ENCODE measurements at regions not wholly inside any gene's neighbourhood (a gene's known extent, or its start where the extent isn't known, plus 50 kb on each side); places are given as distances from the start of the nearest gene placed in this dataset.

DNA sequence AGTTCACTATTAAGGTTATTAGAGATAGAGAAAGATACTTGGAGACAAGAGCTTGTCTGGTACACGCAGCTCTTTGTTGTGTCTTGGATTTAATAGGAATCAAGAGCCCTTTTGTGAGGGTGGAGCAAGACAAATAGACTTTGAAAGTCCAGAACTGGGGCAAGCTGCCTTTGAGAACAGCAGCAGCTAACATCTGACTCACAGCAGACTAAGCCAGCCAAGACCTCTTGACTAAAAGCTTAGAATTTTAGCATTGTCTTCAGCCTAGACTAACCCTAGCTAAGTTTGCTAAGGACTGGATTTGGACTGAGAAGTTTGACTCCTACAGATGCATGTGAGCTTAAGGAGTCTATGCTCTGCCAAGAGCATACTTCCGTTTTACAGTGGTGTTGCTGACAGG is 201.9 kb upstream of the RBM19 start:
- H3K27ac ChIP-seq = no peak overlapping the region
- no peak overlapping the region for H3K4me3 ChIP-seq (ENCODE audit: low read depth, low read length)
- no peak for DNase-seq
- no peaks in the 10 kb centered on the region for H3K36me3 ChIP-seq
- TF ChIP-seq, protein P1, sequence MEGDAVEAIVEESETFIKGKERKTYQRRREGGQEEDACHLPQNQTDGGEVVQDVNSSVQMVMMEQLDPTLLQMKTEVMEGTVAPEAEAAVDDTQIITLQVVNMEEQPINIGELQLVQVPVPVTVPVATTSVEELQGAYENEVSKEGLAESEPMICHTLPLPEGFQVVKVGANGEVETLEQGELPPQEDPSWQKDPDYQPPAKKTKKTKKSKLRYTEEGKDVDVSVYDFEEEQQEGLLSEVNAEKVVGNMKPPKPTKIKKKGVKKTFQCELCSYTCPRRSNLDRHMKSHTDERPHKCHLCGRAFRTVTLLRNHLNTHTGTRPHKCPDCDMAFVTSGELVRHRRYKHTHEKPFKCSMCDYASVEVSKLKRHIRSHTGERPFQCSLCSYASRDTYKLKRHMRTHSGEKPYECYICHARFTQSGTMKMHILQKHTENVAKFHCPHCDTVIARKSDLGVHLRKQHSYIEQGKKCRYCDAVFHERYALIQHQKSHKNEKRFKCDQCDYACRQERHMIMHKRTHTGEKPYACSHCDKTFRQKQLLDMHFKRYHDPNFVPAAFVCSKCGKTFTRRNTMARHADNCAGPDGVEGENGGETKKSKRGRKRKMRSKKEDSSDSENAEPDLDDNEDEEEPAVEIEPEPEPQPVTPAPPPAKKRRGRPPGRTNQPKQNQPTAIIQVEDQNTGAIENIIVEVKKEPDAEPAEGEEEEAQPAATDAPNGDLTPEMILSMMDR (IDR thresholded peaks at IDR 0.05; ENCODE audit: low read depth, low read length) = no peak
- no peaks in the 10 kb centered on the region for H3K9me3 ChIP-seq (ENCODE audit: severe bottlenecking)
- H3K27me3 ChIP-seq (ENCODE audit: insufficient read depth, low read depth, severe bottlenecking) = peaks cover 89% of the 10 kb centered on the region

DNA sequence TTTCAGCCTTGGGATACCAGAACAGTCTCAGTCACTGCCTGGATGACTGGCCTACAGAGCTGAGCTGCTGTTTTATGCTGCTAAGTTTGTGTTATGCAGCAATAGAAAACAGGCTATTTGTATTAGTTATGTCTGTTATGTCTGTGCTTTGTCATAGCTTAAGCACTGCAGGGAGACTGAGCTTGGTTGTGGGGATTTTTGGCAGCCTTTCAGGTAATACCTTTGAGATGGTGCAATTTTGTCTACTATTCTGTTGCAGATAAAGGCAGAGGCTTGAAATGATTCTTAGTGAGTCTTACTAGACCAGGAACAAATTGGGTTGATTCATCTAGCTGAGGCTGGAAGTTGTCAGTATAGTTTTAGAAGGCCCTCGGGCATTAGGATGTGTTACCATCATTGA is 201.3 kb upstream of the RBM19 start:
- H3K36me3 ChIP-seq = no peaks in the 10 kb centered on the region
- TF ChIP-seq, protein P1 (IDR thresholded peaks at IDR 0.05; ENCODE audit: low read depth, low read length) = no peak
- no peak for DNase-seq
- H3K27ac ChIP-seq = no peak overlapping the region
- no peaks in the 10 kb centered on the region for H3K9me3 ChIP-seq (ENCODE audit: severe bottlenecking)
- H3K27me3 ChIP-seq (ENCODE audit: insufficient read depth, low read depth, severe bottlenecking) = peaks cover 86% of the 10 kb centered on the region
- H3K4me3 ChIP-seq (ENCODE audit: low read depth, low read length) = no peak overlapping the region

DNA sequence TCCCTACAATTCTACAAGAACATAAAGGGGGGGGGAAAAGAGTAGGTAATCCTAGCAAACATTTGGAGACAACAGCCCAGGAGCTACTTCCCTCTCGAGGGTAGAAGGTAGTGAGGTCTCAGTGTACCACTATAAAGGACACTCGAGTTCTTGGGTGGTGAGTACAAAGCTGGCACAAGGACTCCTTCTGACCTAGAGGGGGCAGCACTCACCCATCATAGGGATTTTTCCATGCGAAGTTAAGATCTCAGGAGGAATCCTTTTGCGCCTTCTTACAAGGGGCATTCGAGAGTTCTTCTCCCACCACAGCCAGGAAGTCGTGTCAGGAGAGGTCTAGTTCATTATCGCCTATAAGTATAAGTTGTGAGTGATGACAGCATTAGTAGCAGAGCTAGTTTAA is 200.2 kb upstream of the RBM19 start:
- no peak overlapping the region for H3K27ac ChIP-seq
- DNase-seq = peak; percentile 33
- TF ChIP-seq, protein P1 (IDR thresholded peaks at IDR 0.05; ENCODE audit: low read depth, low read length) = peak; percentile 64
- H3K27me3 ChIP-seq (ENCODE audit: insufficient read depth, low read depth, severe bottlenecking) = peaks cover 86% of the 10 kb centered on the region
- no peak overlapping the region for H3K4me3 ChIP-seq (ENCODE audit: low read depth, low read length)
- H3K36me3 ChIP-seq = no peaks in the 10 kb centered on the region
- no peaks in the 10 kb centered on the region for H3K9me3 ChIP-seq (ENCODE audit: severe bottlenecking)

DNA sequence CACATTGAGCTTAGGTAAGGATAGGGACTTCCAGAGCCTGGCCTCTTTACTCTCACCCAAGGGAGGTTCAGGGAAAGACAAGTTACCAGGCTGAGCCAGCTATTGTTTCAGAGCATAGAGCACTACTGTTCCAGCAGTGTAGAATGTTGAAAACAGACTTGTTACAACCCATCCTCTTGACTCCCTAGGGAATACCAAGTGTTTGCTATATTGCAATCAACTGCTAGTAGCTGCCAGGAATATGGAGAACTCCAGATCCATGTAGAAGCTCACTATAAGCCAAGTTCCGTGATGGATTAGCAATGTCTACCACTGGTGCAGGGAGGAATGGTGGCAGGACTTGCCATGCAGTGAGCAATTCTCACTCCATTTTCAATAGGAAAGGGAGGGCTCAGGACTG is 199.8 kb upstream of the RBM19 start:
- Histone ChIP-seq H3K36me3 (no peaks in the 10 kb centered on the region), H3K27me3 (ENCODE audit: insufficient read depth, low read depth, severe bottlenecking) (peaks cover 86% of the 10 kb centered on the region), H3K9me3 (ENCODE audit: severe bottlenecking) (no peaks in the 10 kb centered on the region), H3K4me3 (ENCODE audit: low read depth, low read length) (no peak overlapping the region), H3K27ac (no peak overlapping the region)
- TF ChIP-seq, protein P1 (IDR thresholded peaks at IDR 0.05; ENCODE audit: low read depth, low read length) = no peak
- DNase-seq = no peak

DNA sequence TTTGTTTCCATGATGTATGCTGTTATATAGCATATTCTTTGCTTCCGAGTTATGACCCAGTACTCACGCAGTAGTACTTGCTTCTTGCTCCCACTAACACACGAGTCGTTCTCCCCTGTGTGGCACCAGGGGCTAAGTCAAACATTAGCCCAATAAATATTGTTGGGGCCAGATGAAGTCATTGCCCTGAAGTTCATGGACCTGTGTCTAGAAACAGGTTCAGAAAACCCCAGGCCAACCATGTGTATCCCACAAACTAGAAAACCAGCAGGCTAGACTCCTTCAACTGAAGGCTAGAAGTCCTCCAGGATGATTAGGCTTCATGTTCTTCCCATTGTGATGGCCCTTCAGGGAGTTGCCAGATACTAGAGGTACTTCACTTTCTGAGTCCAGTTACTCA is 198.2 kb upstream of the RBM19 start:
- TF ChIP-seq, protein P1 (IDR thresholded peaks at IDR 0.05; ENCODE audit: low read depth, low read length) = no peak
- H3K9me3 ChIP-seq (ENCODE audit: severe bottlenecking) = no peaks in the 10 kb centered on the region
- no peak overlapping the region for H3K27ac ChIP-seq
- DNase-seq = no peak
- no peaks in the 10 kb centered on the region for H3K36me3 ChIP-seq
- peaks cover 81% of the 10 kb centered on the region for H3K27me3 ChIP-seq (ENCODE audit: insufficient read depth, low read depth, severe bottlenecking)
- no peak overlapping the region for H3K4me3 ChIP-seq (ENCODE audit: low read depth, low read length)

DNA sequence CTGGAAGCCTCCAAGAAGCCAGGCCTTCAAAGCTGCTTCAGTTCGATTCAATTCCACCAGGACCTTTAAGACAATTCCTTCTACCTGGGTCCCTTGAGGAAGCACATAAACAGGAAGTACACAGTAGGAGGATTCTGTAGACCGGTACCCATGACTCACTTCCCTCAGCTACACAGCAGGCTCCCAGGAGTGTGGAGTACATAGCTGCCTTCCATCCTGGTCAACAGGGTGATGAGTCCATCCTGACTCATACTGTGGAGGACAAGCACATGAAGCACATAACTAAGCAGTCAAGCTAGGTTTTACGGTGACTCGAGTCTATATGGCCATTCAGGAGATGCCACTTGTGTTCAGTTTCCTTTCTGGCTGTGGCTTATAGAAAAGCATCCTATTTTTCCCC is 197.6 kb upstream of the RBM19 start:
- no peak overlapping the region for H3K4me3 ChIP-seq (ENCODE audit: low read depth, low read length)
- no peaks in the 10 kb centered on the region for H3K9me3 ChIP-seq (ENCODE audit: severe bottlenecking)
- no peaks in the 10 kb centered on the region for H3K36me3 ChIP-seq
- H3K27me3 ChIP-seq (ENCODE audit: insufficient read depth, low read depth, severe bottlenecking) = peaks cover 80% of the 10 kb centered on the region
- DNase-seq = no peak
- TF ChIP-seq, protein P1 (IDR thresholded peaks at IDR 0.05; ENCODE audit: low read depth, low read length) = no peak
- no peak overlapping the region for H3K27ac ChIP-seq

Data from WERI-Rb-1 (cell line).